Parathyroid adenoma (tissue), 2 donors: ENCODE measurements at regions not wholly inside any gene's neighbourhood (a gene's known extent, or its start where the extent isn't known, plus 50 kb on each side); places are given as distances from the start of the nearest gene placed in this dataset.

Experiments
- H2AFZ ChIP-seq: fragments of 300-600 bp; sonication (generic); one replicate; pipeline ENCODE4 v1.7.0; 2017; ENCODE audit warnings: antibody characterized with exemption, mild to moderate bottlenecking
- H3K27ac ChIP-seq: fragments of 300-600 bp; sonication (generic); one replicate; pipeline ENCODE4 v1.7.0; 2017
- H3K27me3 ChIP-seq: fragments of 300-600 bp; sonication (generic); one replicate; pipeline ENCODE4 v1.7.0; 2017; ENCODE audit warnings: low read length; ENCODE audit not compliant: control insufficient read depth, insufficient read depth
- H3K36me3 ChIP-seq: fragments of 300-600 bp; sonication (generic); one replicate; pipeline ENCODE4 v1.7.0; 2017; ENCODE audit warnings: low read length; ENCODE audit not compliant: control insufficient read depth, insufficient read depth
- H3K4me1 ChIP-seq: fragments of 300-600 bp; sonication (generic); one replicate; pipeline ENCODE4 v1.7.0; 2017; ENCODE audit warnings: control low read depth
- H3K4me2 ChIP-seq: fragments of 300-600 bp; sonication (generic); one replicate; pipeline ENCODE4 v1.7.0; 2017; ENCODE audit warnings: low read length
- H3K4me3 ChIP-seq: fragments of 300-600 bp; sonication (generic); one replicate; pipeline ENCODE4 v1.7.0; 2017; ENCODE audit warnings: low read depth, low read length
- H3K79me2 ChIP-seq: fragments of 300-600 bp; sonication (generic); one replicate; pipeline ENCODE4 v1.7.0; 2017; ENCODE audit warnings: control low read depth
- H3K9ac ChIP-seq: fragments of 300-600 bp; sonication (generic); one replicate; pipeline ENCODE4 v1.7.0; 2017; ENCODE audit warnings: mild to moderate bottlenecking
- H3K9me3 ChIP-seq: fragments of 300-600 bp; sonication (generic); one replicate; pipeline ENCODE4 v1.7.0; 2017; ENCODE audit warnings: low read length; ENCODE audit not compliant: control insufficient read depth
- TF ChIP-seq, protein P1 (sequence below): fragments of 300-600 bp; sonication (generic); IDR thresholded peaks from one replicate; pipeline ENCODE4 v1.7.0; 2017; ENCODE audit warnings: antibody characterized with exemption, mild to moderate bottlenecking
- donor health status: primary hyperparathyroidism.

DNA sequence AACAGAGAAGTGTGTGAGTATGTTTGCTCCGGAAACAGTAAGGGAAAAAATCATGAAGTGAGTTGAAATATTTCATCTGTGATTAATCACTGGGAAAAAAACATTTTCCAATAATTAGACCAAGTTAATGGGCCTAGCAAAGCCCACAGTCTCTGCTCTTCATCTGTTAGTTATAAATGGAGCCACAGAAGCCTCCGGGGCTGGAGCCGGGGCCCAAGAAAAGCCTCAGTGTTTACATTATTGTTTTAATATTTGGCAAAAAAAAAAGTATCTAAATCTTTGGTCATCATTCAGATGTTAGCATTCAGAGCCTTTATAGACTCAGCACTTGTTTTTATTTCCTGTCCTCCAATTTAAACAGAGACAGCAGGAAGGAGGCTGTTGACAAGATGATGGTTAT is 115.0 kb downstream of the UBE2U start:
- H3K27me3 ChIP-seq = no peaks in the 10 kb centered on the region
- TF ChIP-seq, protein P1, sequence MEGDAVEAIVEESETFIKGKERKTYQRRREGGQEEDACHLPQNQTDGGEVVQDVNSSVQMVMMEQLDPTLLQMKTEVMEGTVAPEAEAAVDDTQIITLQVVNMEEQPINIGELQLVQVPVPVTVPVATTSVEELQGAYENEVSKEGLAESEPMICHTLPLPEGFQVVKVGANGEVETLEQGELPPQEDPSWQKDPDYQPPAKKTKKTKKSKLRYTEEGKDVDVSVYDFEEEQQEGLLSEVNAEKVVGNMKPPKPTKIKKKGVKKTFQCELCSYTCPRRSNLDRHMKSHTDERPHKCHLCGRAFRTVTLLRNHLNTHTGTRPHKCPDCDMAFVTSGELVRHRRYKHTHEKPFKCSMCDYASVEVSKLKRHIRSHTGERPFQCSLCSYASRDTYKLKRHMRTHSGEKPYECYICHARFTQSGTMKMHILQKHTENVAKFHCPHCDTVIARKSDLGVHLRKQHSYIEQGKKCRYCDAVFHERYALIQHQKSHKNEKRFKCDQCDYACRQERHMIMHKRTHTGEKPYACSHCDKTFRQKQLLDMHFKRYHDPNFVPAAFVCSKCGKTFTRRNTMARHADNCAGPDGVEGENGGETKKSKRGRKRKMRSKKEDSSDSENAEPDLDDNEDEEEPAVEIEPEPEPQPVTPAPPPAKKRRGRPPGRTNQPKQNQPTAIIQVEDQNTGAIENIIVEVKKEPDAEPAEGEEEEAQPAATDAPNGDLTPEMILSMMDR = no peak
- no peaks in the 10 kb centered on the region for H3K4me1 ChIP-seq
- H3K27ac ChIP-seq = no peak overlapping the region
- H3K79me2 ChIP-seq = no peaks in the 10 kb centered on the region
- H3K4me2 ChIP-seq = no peak overlapping the region
- H3K9me3 ChIP-seq = no peaks in the 10 kb centered on the region
- H3K36me3 ChIP-seq = no peaks in the 10 kb centered on the region
- H3K4me3 ChIP-seq = no peak overlapping the region
- no peak overlapping the region for H2AFZ ChIP-seq
- H3K9ac ChIP-seq = no peak overlapping the region

DNA sequence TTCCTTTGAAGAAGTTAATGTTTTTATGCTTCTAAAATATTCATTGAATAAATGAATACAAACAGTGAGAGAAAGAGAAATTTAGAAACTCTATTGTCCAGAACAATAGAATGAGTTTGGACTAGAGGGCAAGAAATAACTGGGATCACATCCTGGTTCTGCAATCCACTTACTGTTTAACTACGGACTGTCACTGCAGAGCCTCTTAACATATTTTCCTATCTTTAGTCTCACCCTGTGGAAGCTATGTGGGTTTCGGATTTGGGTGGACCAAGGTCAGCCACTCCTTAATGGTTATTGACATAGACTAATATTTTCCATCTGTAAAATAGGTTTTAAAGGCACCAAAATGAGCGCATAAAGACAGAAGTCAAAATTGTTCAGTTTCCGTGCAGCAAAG is 116.6 kb downstream of the UBE2U start:
- Histone ChIP-seq H3K79me2 (no peaks in the 10 kb centered on the region), H3K27ac (no peak overlapping the region), H3K36me3 (no peaks in the 10 kb centered on the region), H3K9me3 (no peaks in the 10 kb centered on the region), H3K4me3 (no peak overlapping the region), H3K9ac (no peak overlapping the region), H3K27me3 (no peaks in the 10 kb centered on the region), H3K4me2 (no peak overlapping the region), H3K4me1 (no peaks in the 10 kb centered on the region), H2AFZ (no peak overlapping the region)
- TF ChIP-seq, protein P1 = no peak

DNA sequence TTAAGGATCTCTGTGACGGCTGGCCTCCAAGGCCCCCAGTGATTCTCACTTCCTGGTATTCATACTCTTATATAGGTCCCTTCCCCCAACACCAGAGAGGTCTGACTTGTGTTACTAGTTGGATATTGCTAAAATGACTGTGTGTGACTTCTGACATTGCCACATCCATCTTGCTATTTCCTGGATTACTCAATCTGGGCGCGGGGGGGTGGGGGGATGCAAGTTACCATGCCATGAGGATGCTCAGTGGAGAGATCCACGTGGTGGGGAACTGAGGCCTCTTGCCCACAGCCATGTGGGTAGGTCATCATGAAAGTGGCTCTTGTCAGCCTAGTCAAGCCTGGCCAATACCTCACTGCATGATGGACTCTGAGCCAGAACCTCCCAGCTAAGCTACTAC is 117.0 kb downstream of the UBE2U start:
- no peaks in the 10 kb centered on the region for H3K36me3 ChIP-seq
- H3K27ac ChIP-seq = no peak overlapping the region
- no peaks in the 10 kb centered on the region for H3K4me1 ChIP-seq
- no peaks in the 10 kb centered on the region for H3K27me3 ChIP-seq
- no peak overlapping the region for H2AFZ ChIP-seq
- H3K9me3 ChIP-seq = no peaks in the 10 kb centered on the region
- H3K9ac ChIP-seq = no peak overlapping the region
- TF ChIP-seq, protein P1 = no peak
- no peaks in the 10 kb centered on the region for H3K79me2 ChIP-seq
- no peak overlapping the region for H3K4me2 ChIP-seq
- no peak overlapping the region for H3K4me3 ChIP-seq

DNA sequence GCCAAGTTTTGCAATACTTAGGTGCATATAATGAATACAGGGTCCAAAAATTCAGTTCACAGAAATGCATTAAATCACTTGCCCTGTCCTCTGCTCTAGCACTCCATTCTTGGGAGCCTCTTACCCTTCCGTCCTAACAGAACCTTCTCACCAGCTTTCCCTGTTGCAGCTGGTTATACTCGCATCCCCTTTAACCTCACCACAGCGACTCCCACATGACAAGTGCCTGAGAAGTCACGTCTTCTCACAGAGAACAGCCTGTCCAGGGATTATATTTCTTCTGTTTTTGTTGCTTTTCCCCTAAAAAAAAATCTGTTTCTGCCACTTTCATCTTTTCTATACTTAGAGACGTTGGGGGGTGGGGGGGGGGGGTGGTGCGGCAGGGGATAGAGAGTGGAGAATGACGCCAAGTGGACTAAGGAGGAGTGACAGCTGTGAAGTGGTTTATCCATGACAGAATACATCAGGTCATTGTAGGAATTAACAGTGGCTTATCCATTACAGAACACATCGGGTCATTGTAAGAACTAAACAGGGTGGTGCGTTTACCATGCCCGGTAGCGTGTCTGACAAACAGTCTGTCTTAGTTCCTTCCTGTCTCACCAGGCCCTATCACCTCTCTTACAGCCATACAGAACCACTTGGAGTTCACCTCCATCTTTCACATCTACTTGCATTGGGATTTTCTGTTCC is 117.6 kb downstream of the UBE2U start:
- Histone ChIP-seq H2AFZ (no peak overlapping the region), H3K27me3 (no peaks in the 10 kb centered on the region), H3K4me2 (no peak overlapping the region), H3K9ac (no peak overlapping the region), H3K4me3 (no peak overlapping the region), H3K79me2 (no peaks in the 10 kb centered on the region), H3K36me3 (no peaks in the 10 kb centered on the region), H3K9me3 (no peaks in the 10 kb centered on the region), H3K4me1 (no peaks in the 10 kb centered on the region), H3K27ac (no peak overlapping the region)
- TF ChIP-seq, protein P1 = no peak

DNA sequence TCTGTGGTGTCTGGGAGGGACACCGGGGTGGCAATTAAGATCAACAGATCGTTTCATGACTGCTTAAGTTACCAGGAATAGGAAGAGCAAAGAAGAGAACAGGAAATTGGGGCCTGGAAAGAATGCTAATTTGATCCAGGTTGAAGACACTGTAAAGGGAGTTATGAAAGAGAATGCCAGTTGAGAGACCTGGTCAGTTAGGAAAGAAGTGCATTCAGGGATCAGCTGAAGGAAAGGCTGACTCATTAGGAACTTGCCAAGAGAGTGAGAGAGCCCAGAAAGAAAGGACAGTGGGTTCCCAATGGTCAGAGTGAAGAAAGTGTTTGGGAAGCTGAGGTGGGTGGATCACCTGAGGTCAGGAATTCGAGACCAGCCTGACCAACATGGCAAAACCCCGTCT is 119.6 kb downstream of the UBE2U start:
- no peak overlapping the region for H2AFZ ChIP-seq
- no peaks in the 10 kb centered on the region for H3K4me1 ChIP-seq

More for the DNA sequence above, 119.6 kb downstream of the UBE2U start:
- H3K4me3 ChIP-seq = no peak overlapping the region
- no peak overlapping the region for H3K9ac ChIP-seq
- H3K36me3 ChIP-seq = no peaks in the 10 kb centered on the region
- no peaks in the 10 kb centered on the region for H3K9me3 ChIP-seq
- no peaks in the 10 kb centered on the region for H3K79me2 ChIP-seq
- no peak overlapping the region for H3K27ac ChIP-seq
- H3K4me2 ChIP-seq = no peak overlapping the region
- TF ChIP-seq, protein P1 = no peak
- H3K27me3 ChIP-seq = no peaks in the 10 kb centered on the region
